ENCODE measurements at regions not wholly inside any gene's neighbourhood (a gene's known extent, or its start where the extent isn't known, plus 50 kb on each side); places are given as distances from the start of the nearest gene placed in this dataset.

- no peak overlapping the region for H3K4me3 ChIP-seq (ENCODE audit: low read depth, low read length)
- no peak for TF ChIP-seq CTCF (IDR thresholded peaks at IDR 0.05; ENCODE audit: insufficient read depth, low read depth, low read length)
- no peak for DNase-seq (ENCODE audit: low read depth)
Measured at GRCh38 chr6:165805067-165805555, 142.1 kb upstream of the PDE10A start.

GRCh38 chr6:165804331-165805066 lies 141.5 kb upstream of the PDE10A start:
- no peak for TF ChIP-seq CTCF (IDR thresholded peaks at IDR 0.05; ENCODE audit: insufficient read depth, low read depth, low read length)
- peak; percentile 28 for DNase-seq (ENCODE audit: low read depth)
- H3K4me3 ChIP-seq (ENCODE audit: low read depth, low read length) = peak overlapping the region; percentile 34

- TF ChIP-seq CTCF (IDR thresholded peaks at IDR 0.05; ENCODE audit: insufficient read depth, low read depth, low read length) = no peak
- DNase-seq (ENCODE audit: low read depth) = peak; percentile 8
Measured at GRCh38 chr6:165800337-165800736, 137.3 kb upstream of the PDE10A start.

GRCh38 chr6:165799391-165800153 lies 136.5 kb upstream of the PDE10A start:
- no peak for TF ChIP-seq CTCF (IDR thresholded peaks at IDR 0.05; ENCODE audit: insufficient read depth, low read depth, low read length)
- peak; percentile 45 for DNase-seq (ENCODE audit: low read depth)
- no peak overlapping the region for H3K4me3 ChIP-seq (ENCODE audit: low read depth, low read length)

More at GRCh38 chr6:165800337-165800736, 137.3 kb upstream of the PDE10A start:
- H3K4me3 ChIP-seq (ENCODE audit: low read depth, low read length) = no peak overlapping the region

- H3K4me3 ChIP-seq (ENCODE audit: low read depth, low read length) = no peak overlapping the region
- no peak for TF ChIP-seq CTCF (IDR thresholded peaks at IDR 0.05; ENCODE audit: insufficient read depth, low read depth, low read length)
- DNase-seq (ENCODE audit: low read depth) = no peak
Measured at GRCh38 chr6:165798991-165799390, 135.9 kb upstream of the PDE10A start.

- DNase-seq (ENCODE audit: low read depth) = no peak
- no peak for TF ChIP-seq CTCF (IDR thresholded peaks at IDR 0.05; ENCODE audit: insufficient read depth, low read depth, low read length)
- no peak overlapping the region for H3K4me3 ChIP-seq (ENCODE audit: low read depth, low read length)
Measured at GRCh38 chr6:165794179-165794601, 131.1 kb upstream of the PDE10A start.

Data from fibroblast of villous mesenchyme (primary cell).